ENCODE measurements at regions not wholly inside any gene's neighbourhood (a gene's known extent, or its start where the extent isn't known, plus 50 kb on each side); places are given as distances from the start of the nearest gene placed in this dataset.
"Not testable (repeated sequence)": the region's sequence is repeated elsewhere in the genome, so short reads cannot be mapped to it uniquely, and the experiment has no call there.

GRCh38 chrX:92213786-92214185 lies 434.6 kb downstream of the PCDH11X start:
- no peak for TF ChIP-seq CTCF (IDR thresholded peaks at IDR 0.05; ENCODE audit: insufficient read depth, low read length, severe bottlenecking)
- H3K36me3 ChIP-seq (ENCODE audit: control insufficient read depth, insufficient read depth, low read length) = no peaks in the 10 kb centered on the region
- DNase-seq (ENCODE audit: low read depth) = peak; percentile 24
- H3K4me3 ChIP-seq (ENCODE audit: low read depth, low read length) = no peak overlapping the region
- H3K27me3 ChIP-seq (ENCODE audit: control insufficient read depth, insufficient read depth, low read length) = no peaks in the 10 kb centered on the region
- no peak for FAIRE-seq

DNA sequence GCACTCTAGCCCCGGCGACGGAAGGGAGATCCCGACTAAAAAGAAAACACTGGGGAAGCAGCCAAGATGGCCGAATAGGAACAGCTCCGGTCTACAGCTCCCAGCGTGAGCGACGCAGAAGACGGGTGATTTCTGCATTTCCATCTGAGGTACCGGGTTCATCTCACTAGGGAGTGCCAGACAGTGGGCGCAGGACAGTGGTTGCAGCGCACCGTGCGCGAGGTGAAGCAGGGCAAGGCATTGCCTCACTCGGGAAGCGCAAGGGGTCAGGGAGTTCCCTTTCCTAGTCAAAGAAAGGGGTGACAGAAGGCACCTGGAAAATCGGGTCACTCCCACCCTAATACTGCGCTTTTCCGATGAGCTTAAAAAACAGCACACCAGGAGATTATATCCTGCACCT lies 435.8 kb downstream of the PCDH11X start:
- not testable (repeated sequence) for FAIRE-seq

GRCh38 chrX:92224406-92224805 lies 445.2 kb downstream of the PCDH11X start:
- no peak for FAIRE-seq
- Histone ChIP-seq H3K36me3 (ENCODE audit: control insufficient read depth, insufficient read depth, low read length) (no peaks in the 10 kb centered on the region), H3K27me3 (ENCODE audit: control insufficient read depth, insufficient read depth, low read length) (no peaks in the 10 kb centered on the region), H3K4me3 (ENCODE audit: low read depth, low read length) (no peak overlapping the region)
- DNase-seq (ENCODE audit: low read depth) = no peak
- no peak for TF ChIP-seq CTCF (IDR thresholded peaks at IDR 0.05; ENCODE audit: insufficient read depth, low read length, severe bottlenecking)

More for the DNA sequence above, 435.8 kb downstream of the PCDH11X start:
- not testable (repeated sequence) for H3K36me3 ChIP-seq (ENCODE audit: control insufficient read depth, insufficient read depth, low read length); H3K4me3 ChIP-seq (ENCODE audit: low read depth, low read length); DNase-seq (ENCODE audit: low read depth); H3K27me3 ChIP-seq (ENCODE audit: control insufficient read depth, insufficient read depth, low read length)

- TF ChIP-seq CTCF (IDR thresholded peaks at IDR 0.05; ENCODE audit: insufficient read depth, low read length, severe bottlenecking) = no peak
- Histone ChIP-seq H3K4me3 (ENCODE audit: low read depth, low read length) (no peak overlapping the region), H3K27me3 (ENCODE audit: control insufficient read depth, insufficient read depth, low read length) (no peaks in the 10 kb centered on the region), H3K36me3 (ENCODE audit: control insufficient read depth, insufficient read depth, low read length) (no peaks in the 10 kb centered on the region)
- DNase-seq (ENCODE audit: low read depth) (no peak), FAIRE-seq (no peak)
These were observed 451.5 kb downstream of the PCDH11X start for GRCh38 chrX:92230628-92231027.

DNA sequence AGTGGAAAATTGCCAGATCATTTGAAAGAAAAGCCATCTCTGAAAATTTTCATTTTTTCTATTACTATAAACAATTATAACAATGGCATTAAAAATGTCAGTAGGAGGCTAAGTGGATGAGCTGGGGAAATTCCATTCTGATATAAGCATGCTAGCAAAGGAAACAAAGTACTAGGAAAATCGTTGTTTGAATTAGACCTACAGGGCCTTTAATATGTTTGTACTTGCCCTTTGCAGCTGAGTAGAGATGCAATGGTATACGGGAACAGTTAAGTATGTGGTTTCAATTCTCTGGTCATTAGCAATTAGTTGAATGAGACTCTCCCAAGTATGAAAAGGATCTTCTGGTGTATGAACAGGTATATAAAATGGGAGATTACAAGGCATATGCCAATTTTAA lies 452.2 kb downstream of the PCDH11X start:
- no peak for TF ChIP-seq CTCF (IDR thresholded peaks at IDR 0.05; ENCODE audit: insufficient read depth, low read length, severe bottlenecking)
- no peaks in the 10 kb centered on the region for H3K27me3 ChIP-seq (ENCODE audit: control insufficient read depth, insufficient read depth, low read length)
- no peaks in the 10 kb centered on the region for H3K36me3 ChIP-seq (ENCODE audit: control insufficient read depth, insufficient read depth, low read length)
- FAIRE-seq (no peak), DNase-seq (ENCODE audit: low read depth) (peak; percentile 2)
- H3K4me3 ChIP-seq (ENCODE audit: low read depth, low read length) = no peak overlapping the region

GRCh38 chrX:92232182-92232581 lies 453.0 kb downstream of the PCDH11X start:
- DNase-seq (ENCODE audit: low read depth) = no peak
- no peak for FAIRE-seq
- Histone ChIP-seq H3K36me3 (ENCODE audit: control insufficient read depth, insufficient read depth, low read length) (no peaks in the 10 kb centered on the region), H3K4me3 (ENCODE audit: low read depth, low read length) (no peak overlapping the region), H3K27me3 (ENCODE audit: control insufficient read depth, insufficient read depth, low read length) (no peaks in the 10 kb centered on the region)
- TF ChIP-seq CTCF (IDR thresholded peaks at IDR 0.05; ENCODE audit: insufficient read depth, low read length, severe bottlenecking) = no peak
